NOMO-1 treated with DMSO at 0.1 percent for 48 hours (cell line): ENCODE measurements at regions not wholly inside any gene's neighbourhood (a gene's known extent, or its start where the extent isn't known, plus 50 kb on each side); places are given as distances from the start of the nearest gene placed in this dataset.
"Not testable (repeated sequence)": the region's sequence is repeated elsewhere in the genome, so short reads cannot be mapped to it uniquely, and the experiment has no call there.

Source experiments
- DNase-seq: peaks from one replicate; lab custom pipeline; 2025; ENCODE audit not compliant: unreplicated experiment; lab: John Stamatoyannopoulos, UW

- no peak for DNase-seq
Observed at GRCh38 chr4:57363346-57363745, 253.2 kb upstream of the IGFBP7 start.

DNA sequence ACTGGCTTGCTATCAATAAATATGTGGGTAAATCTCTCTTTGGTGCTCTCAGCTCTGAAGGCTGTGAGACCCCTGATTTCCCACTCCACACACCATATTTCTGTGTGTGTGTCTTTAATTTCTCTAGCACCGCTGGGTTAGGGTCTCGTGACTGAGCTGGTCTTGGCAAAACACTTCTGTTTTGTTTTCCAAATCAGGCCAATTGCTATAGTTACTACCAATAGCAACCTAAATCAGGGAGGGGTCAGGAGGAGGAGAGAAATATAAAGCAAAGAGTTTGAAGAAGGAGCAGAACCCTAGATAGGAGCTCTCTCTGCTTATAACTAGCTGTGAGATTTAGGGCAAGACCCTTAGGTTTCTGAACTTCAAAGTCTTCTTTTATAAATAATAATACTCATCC lies 250.5 kb upstream of the IGFBP7 start:
- no peak for DNase-seq

- DNase-seq = no peak
Observed at GRCh38 chr4:57355101-57355665, 245.0 kb upstream of the IGFBP7 start.

GRCh38 chr4:57351731-57352130 lies 241.5 kb upstream of the IGFBP7 start:
- no peak for DNase-seq

DNA sequence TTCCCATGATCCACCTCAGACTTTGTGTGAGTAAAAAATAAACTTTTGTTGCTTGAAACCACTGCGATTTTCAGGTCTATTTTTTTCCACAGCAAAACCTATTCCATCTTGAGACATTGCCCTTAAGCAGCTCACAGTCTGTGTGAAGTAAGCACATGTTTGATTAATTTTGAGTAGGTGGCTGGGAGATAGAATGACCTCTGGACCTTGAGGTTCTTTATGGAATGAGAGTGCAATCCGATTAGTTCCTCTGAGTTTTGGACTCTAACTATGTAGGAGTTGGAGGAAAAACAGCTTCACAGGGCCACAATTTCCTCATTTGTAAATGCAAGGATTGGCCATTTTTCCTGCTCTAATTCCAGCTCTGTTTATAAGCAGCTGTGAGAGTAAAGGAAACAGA lies 234.1 kb upstream of the IGFBP7 start:
- DNase-seq = no peak

DNA sequence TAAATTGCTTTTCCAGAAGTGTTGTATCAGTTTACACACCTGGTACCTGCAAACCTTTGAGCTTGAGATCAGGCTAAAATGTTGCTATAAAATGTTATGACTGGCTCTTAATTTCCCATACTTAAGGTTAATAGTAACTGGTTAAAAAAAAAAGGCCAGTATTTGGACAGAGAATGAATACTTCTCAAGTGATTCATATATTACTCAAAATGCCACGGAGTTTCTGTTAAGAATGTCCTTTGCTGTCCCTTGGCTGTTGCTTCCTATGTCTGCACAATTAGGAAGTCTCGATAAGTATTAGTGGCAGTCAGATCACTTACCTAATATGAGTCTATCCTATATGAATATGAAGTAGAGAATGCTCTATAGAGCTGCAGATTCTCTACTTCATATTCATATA lies 232.2 kb upstream of the IGFBP7 start:
- no peak for DNase-seq

- DNase-seq = not testable (repeated sequence)
Observed at GRCh38 chr4:57338861-57339260, 228.7 kb upstream of the IGFBP7 start.

GRCh38 chr4:57333684-57334083 lies 223.5 kb upstream of the IGFBP7 start:
- DNase-seq = no peak

- DNase-seq = no peak
Observed at GRCh38 chr4:57331959-57332358, 221.8 kb upstream of the IGFBP7 start.

- DNase-seq = no peak
Observed at GRCh38 chr4:57329279-57329678, 219.1 kb upstream of the IGFBP7 start.

GRCh38 chr4:57324673-57325307 lies 214.6 kb upstream of the IGFBP7 start:
- DNase-seq = no peak

DNA sequence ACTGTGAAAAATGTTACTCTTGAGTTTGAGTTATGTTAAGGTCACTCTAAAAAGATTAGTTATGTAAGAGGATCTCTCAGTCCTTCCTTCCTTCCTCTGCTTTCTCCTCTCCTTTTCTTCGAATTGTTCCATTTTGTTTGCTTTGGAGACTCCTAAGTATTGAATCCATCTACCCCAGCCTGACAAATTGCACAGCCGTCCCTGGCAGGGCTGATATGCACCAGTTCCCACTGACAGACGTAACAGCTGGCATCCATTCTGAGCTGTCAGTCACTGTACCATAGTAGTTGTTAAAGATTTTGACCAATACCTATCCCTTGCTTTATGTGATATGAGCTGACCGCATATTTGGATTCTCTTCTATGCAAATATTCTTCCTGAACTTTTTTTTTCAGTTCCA lies 210.7 kb upstream of the IGFBP7 start:
- DNase-seq = no peak

- no peak for DNase-seq
Observed at GRCh38 chr4:57320217-57320616, 210.0 kb upstream of the IGFBP7 start.

- no peak for DNase-seq
Observed at GRCh38 chr4:57318703-57319102, 208.5 kb upstream of the IGFBP7 start.

- DNase-seq = no peak
Observed at GRCh38 chr4:57314636-57315035, 204.5 kb upstream of the IGFBP7 start.

- no peak for DNase-seq
Observed at GRCh38 chr4:57312296-57312695, 202.1 kb upstream of the IGFBP7 start.

- DNase-seq = no peak
Observed at GRCh38 chr4:57309658-57310057, 199.5 kb upstream of the IGFBP7 start.

DNA sequence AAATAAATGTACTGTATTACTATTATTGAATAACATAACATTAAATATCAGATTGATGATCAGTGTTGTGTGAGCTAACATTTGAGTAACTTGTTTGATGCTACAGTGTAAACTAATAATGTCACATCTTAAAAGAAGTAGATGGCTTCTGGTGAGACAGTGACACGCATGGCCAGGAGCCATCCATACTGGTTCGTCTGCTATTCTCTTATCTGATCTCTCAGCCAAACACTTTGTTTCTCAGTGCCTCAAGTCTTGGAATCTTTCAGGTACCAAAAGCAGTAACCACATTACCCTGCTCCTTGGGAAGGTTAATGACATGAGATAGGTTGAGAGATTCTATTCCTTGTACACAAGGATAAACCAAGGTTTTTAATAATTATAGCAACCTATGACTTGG lies 198.1 kb upstream of the IGFBP7 start:
- DNase-seq = no peak

GRCh38 chr4:57305836-57306235 lies 195.7 kb upstream of the IGFBP7 start:
- DNase-seq = no peak

GRCh38 chr4:57303012-57303751 lies 193.0 kb upstream of the IGFBP7 start:
- DNase-seq = no peak

- DNase-seq = not testable (repeated sequence)
Observed at GRCh38 chr4:57300300-57300699, 190.1 kb upstream of the IGFBP7 start.

DNA sequence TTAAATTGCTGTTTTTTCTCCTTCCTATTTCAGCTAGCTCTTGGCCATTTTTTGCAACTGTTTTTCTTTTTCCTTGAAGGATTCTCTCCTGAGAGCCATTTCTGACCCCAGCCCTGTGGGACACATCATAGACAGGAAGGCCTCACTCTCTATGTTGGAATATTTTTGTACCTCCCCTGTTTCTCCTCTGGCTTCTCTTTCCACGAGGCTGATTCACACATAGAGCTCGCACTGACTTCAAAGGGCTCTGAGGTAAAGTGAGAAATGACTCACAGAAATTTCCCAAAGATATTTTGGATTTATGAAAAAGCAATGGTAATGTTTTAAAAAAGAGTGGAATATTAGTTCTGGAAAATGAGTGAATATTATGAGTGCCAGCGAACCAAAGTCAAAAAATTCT lies 181.7 kb upstream of the IGFBP7 start:
- no peak for DNase-seq
